HEK293T (cell line): ENCODE measurements at regions not wholly inside any gene's neighbourhood (a gene's known extent, or its start where the extent isn't known, plus 50 kb on each side); places are given as distances from the start of the nearest gene placed in this dataset.
"Not testable (repeated sequence)": the region's sequence is repeated elsewhere in the genome, so short reads cannot be mapped to it uniquely, and the experiment has no call there.

ENCODE experiments used
- CTCF ChIA-PET: fragments of 350-600 bp; formaldehyde crosslinking; extraction: SDS; loops from one replicate; lab custom pipeline; 2021; ENCODE audit warnings: antibody characterized with exemption, inconsistent platforms; lab: Yijun Ruan, JAX
- POLR2A ChIA-PET: fragments of 350-600 bp; formaldehyde crosslinking; extraction: SDS; loops from one replicate; lab custom pipeline; 2020; ENCODE audit warnings: antibody characterized with exemption, inconsistent platforms; lab: Yijun Ruan, JAX
- DNase-seq: peaks from one replicate; pipeline ENCODE4 v3.0.0; 2012; ENCODE audit warnings: mixed read lengths; ENCODE audit errors: extremely low spot score
- ARNT ChIP-seq: fragments of 450-650 bp; IDR thresholded peaks from 2 replicates; pipeline ENCODE4 v1.6.1; 2017; ENCODE audit warnings: mild to moderate bottlenecking
- BHLHE40 ChIP-seq: fragments of 450-650 bp; IDR thresholded peaks from 2 replicates; pipeline ENCODE4 v1.6.1; 2016; ENCODE audit warnings: mild to moderate bottlenecking, moderate library complexity, borderline replicate concordance
- CTBP1 ChIP-seq: fragments of 450-650 bp; IDR thresholded peaks from 2 replicates; pipeline ENCODE4 v1.6.1; 2016; ENCODE audit warnings: borderline replicate concordance
- ELF4 ChIP-seq: fragments of 450-650 bp; IDR thresholded peaks from 2 replicates; pipeline ENCODE4 v1.6.1; 2017; ENCODE audit warnings: antibody characterized with exemption
- FOXA1 ChIP-seq: fragments of 450-650 bp; IDR thresholded peaks from 2 replicates; pipeline ENCODE4 v1.6.1; 2016; ENCODE audit warnings: mild to moderate bottlenecking
- FOXK2 ChIP-seq: fragments of 450-650 bp; IDR thresholded peaks from 2 replicates; pipeline ENCODE4 v1.6.1; 2016; ENCODE audit warnings: mild to moderate bottlenecking
- FOXM1 ChIP-seq: fragments of 450-650 bp; IDR thresholded peaks from 2 replicates; pipeline ENCODE4 v1.6.1; 2017; ENCODE audit warnings: mild to moderate bottlenecking, borderline replicate concordance
- HDGF ChIP-seq: fragments of 450-650 bp; IDR thresholded peaks from 2 replicates; pipeline ENCODE4 v1.6.1; 2017; ENCODE audit warnings: antibody characterized with exemption, borderline replicate concordance
- L3MBTL2 ChIP-seq: fragments of 450-650 bp; conservative IDR thresholded peaks from 2 replicates; pipeline ENCODE4 v1.6.1; 2016; ENCODE audit warnings: mild to moderate bottlenecking
- LEF1 ChIP-seq: fragments of 450-650 bp; IDR thresholded peaks from 2 replicates; pipeline ENCODE4 v1.6.1; 2017; ENCODE audit warnings: mild to moderate bottlenecking, borderline replicate concordance
- NFRKB ChIP-seq: fragments of 450-650 bp; IDR thresholded peaks from 2 replicates; pipeline ENCODE4 v1.6.1; 2016; ENCODE audit warnings: mild to moderate bottlenecking, moderate library complexity
- PKNOX1 ChIP-seq: fragments of 450-650 bp; IDR thresholded peaks from 2 replicates; pipeline ENCODE4 v1.6.1; 2016
- SP1 ChIP-seq: fragments of 450-650 bp; IDR thresholded peaks from 2 replicates; pipeline ENCODE4 v1.6.1; 2017
- SUZ12 ChIP-seq: fragments of 450-650 bp; IDR thresholded peaks from 2 replicates; pipeline ENCODE4 v1.6.1; 2016; ENCODE audit warnings: mild to moderate bottlenecking
- TARDBP ChIP-seq: fragments of 450-650 bp; IDR thresholded peaks from 2 replicates; pipeline ENCODE4 v1.6.1; 2016
- ZNF384 ChIP-seq: fragments of 450-650 bp; IDR thresholded peaks from 2 replicates; pipeline ENCODE4 v1.6.1; 2016

- TF ChIP-seq FOXK2: no peak
- TF ChIP-seq L3MBTL2: no peak
- no peak for TF ChIP-seq FOXA1
- no peak for TF ChIP-seq BHLHE40
- CTCF ChIA-PET: no interaction called here
- POLR2A ChIA-PET: no interaction called here
These were observed 552.8 kb upstream of the NR5A2 start for GRCh38 chr1:199474738-199475137.

GRCh38 chr1:199482426-199482825, 545.1 kb upstream of the NR5A2 start:
- POLR2A ChIA-PET: no interaction called here
- TF ChIP-seq FOXA1 (no peak), FOXK2 (no peak), L3MBTL2 (no peak), ELF4 (no peak), FOXM1 (no peak), HDGF (no peak)
- CTCF ChIA-PET: no interaction called here
- no peak for DNase-seq

More at GRCh38 chr1:199474738-199475137, 552.8 kb upstream of the NR5A2 start:
- no peak for DNase-seq

- ChIA-PET CTCF (no interaction called here), POLR2A (no interaction called here)
These were observed 537.9 kb upstream of the NR5A2 start for GRCh38 chr1:199489594-199489993.

GRCh38 chr1:199490769-199491527, 536.6 kb upstream of the NR5A2 start:
- TF ChIP-seq ZNF384: no peak
- no peak for TF ChIP-seq PKNOX1
- no peak for TF ChIP-seq NFRKB
- TF ChIP-seq FOXA1: no peak
- no peak for TF ChIP-seq TARDBP
- no peak for TF ChIP-seq CTBP1
- no peak for TF ChIP-seq HDGF
- no peak for TF ChIP-seq LEF1
- TF ChIP-seq BHLHE40: no peak
- TF ChIP-seq FOXM1: no peak
- no peak for TF ChIP-seq FOXK2
- no peak for TF ChIP-seq L3MBTL2
- TF ChIP-seq ELF4: no peak
- DNase-seq: no peak
- ChIA-PET POLR2A (no interaction called here), CTCF (no interaction called here)

More at GRCh38 chr1:199489594-199489993, 537.9 kb upstream of the NR5A2 start:
- TF ChIP-seq FOXK2: no peak
- no peak for TF ChIP-seq LEF1
- TF ChIP-seq SUZ12: no peak
- TF ChIP-seq ARNT: no peak
- TF ChIP-seq SP1: no peak
- no peak for TF ChIP-seq PKNOX1
- no peak for TF ChIP-seq FOXA1
- no peak for DNase-seq

- no peak for TF ChIP-seq SUZ12
- TF ChIP-seq ZNF384: no peak
- no peak for TF ChIP-seq TARDBP
- TF ChIP-seq ELF4: no peak
- no peak for TF ChIP-seq CTBP1
- TF ChIP-seq FOXA1: no peak
- TF ChIP-seq HDGF: no peak
- TF ChIP-seq PKNOX1: no peak
- TF ChIP-seq FOXK2: no peak
- no peak for TF ChIP-seq ARNT
- TF ChIP-seq L3MBTL2: no peak
- no peak for TF ChIP-seq FOXM1
- no peak for TF ChIP-seq SP1
- no peak for TF ChIP-seq LEF1
- no peak for TF ChIP-seq BHLHE40
- TF ChIP-seq NFRKB: no peak
- POLR2A ChIA-PET: no interaction called here
- no peak for DNase-seq
- CTCF ChIA-PET: no interaction called here
These were observed 532.1 kb upstream of the NR5A2 start for GRCh38 chr1:199495432-199495831.

GRCh38 chr1:199498802-199499201, 528.7 kb upstream of the NR5A2 start:
- POLR2A ChIA-PET, CTCF ChIA-PET, DNase-seq: not testable (repeated sequence)

- ChIA-PET POLR2A (no interaction called here), CTCF (no interaction called here)
- no peak for DNase-seq
- TF ChIP-seq NFRKB (no peak), ZNF384 (no peak), SUZ12 (no peak), TARDBP (no peak)
These were observed 519.4 kb upstream of the NR5A2 start for GRCh38 chr1:199508072-199508471.
